Endothelial cell of umbilical vein (primary cell): ENCODE measurements at regions not wholly inside any gene's neighbourhood (a gene's known extent, or its start where the extent isn't known, plus 50 kb on each side); places are given as distances from the start of the nearest gene placed in this dataset.

Experiments
- BruUV-seq: library from RNA; stranded (reverse); fragments of 400-500 nt; replicated peaks from 2 replicates; lab custom pipeline; 2021; lab: Mats Ljungman, UMichigan
- CTCF ChIA-PET: fragments of 300-600, 350-600 bp; sonication (Branson Sonifier 250); formaldehyde crosslinking; loops from one replicate; lab custom pipeline; 2021; ENCODE audit warnings: antibody characterized with exemption, inconsistent platforms; lab: Charles Lee
- POLR2A ChIA-PET: fragments of 300-600, 350-600 bp; sonication (Branson Sonifier 250); formaldehyde crosslinking; loops from one replicate; lab custom pipeline; 2021; ENCODE audit warnings: antibody characterized with exemption, inconsistent platforms; lab: Charles Lee
- DNase-seq: peaks from one replicate; pipeline ENCODE4 v3.0.0-alpha.2; 2011; ENCODE audit warnings: low read depth, low spot score
- FAIRE-seq: peaks from 2 replicates; lab custom pipeline; 2011; peaks lifted over from hg19 to GRCh38; lab: Jason Lieb, UNC
- H2AFZ ChIP-seq: 2 replicates; pipeline ENCODE4 v1.6.0; 2012; ENCODE audit warnings: low read depth, low read length, control low read depth, inconsistent platforms
- H3K27ac ChIP-seq: 2 replicates; pipeline ENCODE4 v1.5.1; 2011; ENCODE audit warnings: low read depth, mild to moderate bottlenecking, control low read depth, low read length, moderate library complexity; ENCODE audit not compliant: insufficient read depth
- H3K27me3 ChIP-seq, 2 experiments: 2 replicates each; pipeline versions ENCODE4 v1.6.0 to v1.6.1; 2011; ENCODE audit warnings: low read length in 2 of 2, mixed read lengths in 1 of 2; ENCODE audit not compliant: control insufficient read depth in 2 of 2, insufficient read depth in 2 of 2
- H3K36me3 ChIP-seq, 2 experiments: 2 replicates in 1 of 2; 3 replicates in 1 of 2; pipeline ENCODE4 v1.5.1; 2011; ENCODE audit warnings: low read length in 2 of 2, mild to moderate bottlenecking in 1 of 2, moderate library complexity in 1 of 2; ENCODE audit not compliant: control insufficient read depth in 2 of 2, insufficient read depth in 2 of 2; ENCODE audit errors: extremely low read depth in 1 of 2
- H3K4me1 ChIP-seq: 3 replicates; pipeline ENCODE4 v1.5.1; 2011; ENCODE audit warnings: mild to moderate bottlenecking, low read length; ENCODE audit not compliant: control insufficient read depth, insufficient read depth; ENCODE audit errors: extremely low read depth
- H3K4me2 ChIP-seq: 2 replicates; pipeline ENCODE4 v1.6.1; 2011; ENCODE audit warnings: low read length, control low read depth, mixed read lengths; ENCODE audit not compliant: insufficient read depth
- H3K4me3 ChIP-seq, 3 experiments: fragments of 200-600 bp in 1 of 3; sonication (generic), shearing (Covaris generic) in 1 of 3; replicated peaks in 1 of 3; 2 replicates each; pipeline ENCODE4 v1.5.1; 2011 to 2016; ENCODE audit warnings: control low read depth in 3 of 3, low read length in 3 of 3, mild to moderate bottlenecking in 2 of 3, inconsistent platforms in 1 of 3, low read depth in 1 of 3, moderate library complexity in 1 of 3; ENCODE audit not compliant: insufficient read depth in 1 of 3
- H3K79me2 ChIP-seq: 2 replicates; pipeline ENCODE4 v1.6.0; 2012; ENCODE audit warnings: low read length, inconsistent platforms; ENCODE audit not compliant: control insufficient read depth, insufficient read depth
- H3K9ac ChIP-seq: replicated peaks from 2 replicates; pipeline ENCODE3; 2011; ENCODE audit warnings: low read length, control low read depth; ENCODE audit not compliant: insufficient read depth; ENCODE audit errors: extremely low read depth
- H3K9me1 ChIP-seq: replicated peaks from 3 replicates; pipeline ENCODE4 v1.6.0; 2011; ENCODE audit warnings: mild to moderate bottlenecking, low read length; ENCODE audit not compliant: control insufficient read depth, insufficient read depth; ENCODE audit errors: extremely low read depth
- H3K9me3 ChIP-seq: replicated peaks from 2 replicates; pipeline ENCODE4 v1.5.1; 2012; ENCODE audit warnings: low read length, inconsistent platforms; ENCODE audit not compliant: control insufficient read depth, insufficient read depth
- H4K20me1 ChIP-seq: replicated peaks from 2 replicates; pipeline ENCODE3; 2011; ENCODE audit warnings: mild to moderate bottlenecking, low read length; ENCODE audit not compliant: control insufficient read depth, insufficient read depth; ENCODE audit errors: extremely low read depth
- EZH2 ChIP-seq: IDR thresholded peaks from 2 replicates; pipeline ENCODE4 v1.6.1; 2012; ENCODE audit warnings: borderline replicate concordance, low read depth, mild to moderate bottlenecking, moderate library complexity, low read length, inconsistent platforms; ENCODE audit not compliant: severe bottlenecking
- FOS ChIP-seq: IDR thresholded peaks from 2 replicates; pipeline ENCODE4 v1.6.1; 2011; ENCODE audit warnings: mild to moderate bottlenecking, low read length, moderate library complexity, borderline replicate concordance; ENCODE audit not compliant: insufficient read depth
- GATA2 ChIP-seq: IDR thresholded peaks from 2 replicates; pipeline ENCODE4 v1.7.0; 2011; ENCODE audit warnings: low read depth, mild to moderate bottlenecking, moderate library complexity, mixed read lengths, low read length; ENCODE audit not compliant: insufficient read length, insufficient read depth
- JUN ChIP-seq: IDR thresholded peaks from 2 replicates; pipeline ENCODE4 v1.6.1; 2011; ENCODE audit warnings: borderline replicate concordance, low read depth; ENCODE audit not compliant: insufficient read length, insufficient read depth
- MYC ChIP-seq: IDR thresholded peaks from one replicate; pipeline ENCODE4 v1.6.1; 2011; ENCODE audit warnings: mild to moderate bottlenecking, low read depth, low read length
- POLR2A ChIP-seq: IDR thresholded peaks from 2 replicates; pipeline ENCODE4 v1.6.1; 2012; ENCODE audit warnings: low read depth, mild to moderate bottlenecking, control low read depth, low read length
- POLR2AphosphoS5 ChIP-seq: IDR thresholded peaks from 2 replicates; pipeline ENCODE4 v1.6.1; 2012; ENCODE audit warnings: low read depth, mild to moderate bottlenecking, control low read depth, low read length, moderate library complexity; ENCODE audit not compliant: insufficient read depth
- dilution Hi-C: fragments of 300-500 bp; cut with MboI; formaldehyde crosslinking; loops from one replicate; pipeline ENCODE4 v1.15.0; 2019; ENCODE audit warnings: low sequenced_read_pairs; ENCODE audit not compliant: extremely low pct_ligation_motif_present
- intact Hi-C: fragments of 100-400 bp; cut with micrococcal nuclease; formaldehyde crosslinking; loops from one replicate; pipeline ENCODE4 v1.10.0; 2022
- TF ChIP-seq, protein P1 (sequence below): IDR thresholded peaks from 2 replicates; pipeline ENCODE4 v1.6.1; 2011; ENCODE audit not compliant: insufficient read depth, insufficient read length
- TF ChIP-seq, protein P2 (sequence below), 2 donors: IDR thresholded peaks; 1 replicate in 1 of 2; 2 replicates in 1 of 2; pipeline ENCODE4 v1.5.1; 2011; ENCODE audit warnings: low read length in 2 of 2, mild to moderate bottlenecking in 2 of 2, moderate library complexity in 2 of 2, control low read depth in 1 of 2, inconsistent platforms in 1 of 2, low read depth in 1 of 2; ENCODE audit not compliant: insufficient read depth in 1 of 2; ENCODE audit errors: extremely low read depth in 1 of 2

DNA sequence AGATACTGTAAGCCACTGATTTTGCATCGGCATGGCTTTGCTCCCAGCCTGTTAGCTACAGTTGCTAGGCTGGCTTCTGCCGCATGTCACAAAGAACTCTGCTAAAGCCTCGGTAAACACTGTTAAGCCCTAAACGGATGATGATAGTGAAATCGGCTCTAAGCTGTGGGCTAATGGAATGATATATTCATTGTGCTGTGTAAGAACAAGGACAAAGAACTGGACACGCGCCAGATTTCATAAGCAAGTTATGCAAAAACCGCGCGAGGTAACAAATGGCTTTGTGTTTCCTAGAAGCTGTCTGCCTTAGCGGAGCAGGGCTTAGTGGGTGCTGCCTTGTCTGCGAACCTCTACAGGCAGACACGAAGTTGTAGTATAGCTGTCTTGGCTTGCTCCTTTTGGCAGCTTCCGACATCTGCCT lies 331.3 kb upstream of the COBL start:
- TF ChIP-seq FOS (no peak), JUN (no peak), GATA2 (no peak), POLR2A (no peak), POLR2AphosphoS5 (no peak), MYC (no peak), EZH2 (no peak)
- TF ChIP-seq, protein P1, sequence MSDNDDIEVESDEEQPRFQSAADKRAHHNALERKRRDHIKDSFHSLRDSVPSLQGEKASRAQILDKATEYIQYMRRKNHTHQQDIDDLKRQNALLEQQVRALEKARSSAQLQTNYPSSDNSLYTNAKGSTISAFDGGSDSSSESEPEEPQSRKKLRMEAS: no peak
- TF ChIP-seq, protein P2, sequence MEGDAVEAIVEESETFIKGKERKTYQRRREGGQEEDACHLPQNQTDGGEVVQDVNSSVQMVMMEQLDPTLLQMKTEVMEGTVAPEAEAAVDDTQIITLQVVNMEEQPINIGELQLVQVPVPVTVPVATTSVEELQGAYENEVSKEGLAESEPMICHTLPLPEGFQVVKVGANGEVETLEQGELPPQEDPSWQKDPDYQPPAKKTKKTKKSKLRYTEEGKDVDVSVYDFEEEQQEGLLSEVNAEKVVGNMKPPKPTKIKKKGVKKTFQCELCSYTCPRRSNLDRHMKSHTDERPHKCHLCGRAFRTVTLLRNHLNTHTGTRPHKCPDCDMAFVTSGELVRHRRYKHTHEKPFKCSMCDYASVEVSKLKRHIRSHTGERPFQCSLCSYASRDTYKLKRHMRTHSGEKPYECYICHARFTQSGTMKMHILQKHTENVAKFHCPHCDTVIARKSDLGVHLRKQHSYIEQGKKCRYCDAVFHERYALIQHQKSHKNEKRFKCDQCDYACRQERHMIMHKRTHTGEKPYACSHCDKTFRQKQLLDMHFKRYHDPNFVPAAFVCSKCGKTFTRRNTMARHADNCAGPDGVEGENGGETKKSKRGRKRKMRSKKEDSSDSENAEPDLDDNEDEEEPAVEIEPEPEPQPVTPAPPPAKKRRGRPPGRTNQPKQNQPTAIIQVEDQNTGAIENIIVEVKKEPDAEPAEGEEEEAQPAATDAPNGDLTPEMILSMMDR (IDR thresholded peaks at IDR 0.05; ENCODE audit: extremely low read depth in 1 of 2, insufficient read depth in 1 of 2, low read depth in 1 of 2, low read length in 2 of 2): no peak
- Histone ChIP-seq H4K20me1 (no peaks in the 10 kb centered on the region), H3K9ac (no peak overlapping the region), H3K9me3 (peaks cover 5% of the 10 kb centered on the region), H3K27ac (no peak overlapping the region), H3K4me2 (no peak overlapping the region), H3K9me1 (no peaks in the 10 kb centered on the region), H2AFZ (no peak overlapping the region), H3K4me3 (no peak overlapping the region), H3K27me3 (no peaks in the 10 kb centered on the region), H3K79me2 (no peaks in the 10 kb centered on the region), H3K4me1 (no peaks in the 10 kb centered on the region), H3K36me3 (no peaks in the 10 kb centered on the region)
- dilution Hi-C loops: no loop called here
- BruUV-seq: no TSS peak
- DNase-seq (no peak), FAIRE-seq (no peak)
- ChIA-PET CTCF (no interaction called here), POLR2A (no interaction called here)
- intact Hi-C loops: no loop called here
